PC-9 (cell line): ENCODE measurements at regions not wholly inside any gene's neighbourhood (a gene's known extent, or its start where the extent isn't known, plus 50 kb on each side); places are given as distances from the start of the nearest gene placed in this dataset.

Source experiments
- EZH2 ChIP-seq: fragments of 200-600 bp; sonication (generic); IDR thresholded peaks from 2 replicates; pipeline ENCODE4 v1.8.0; 2017; ENCODE audit warnings: antibody characterized with exemption, low read depth
- TF ChIP-seq, protein P1 (sequence below): fragments of 200-600 bp; sonication (generic); conservative IDR thresholded peaks from 2 replicates; pipeline ENCODE4 v1.6.1; 2017; ENCODE audit warnings: mixed run types, antibody characterized with exemption, mild to moderate bottlenecking, moderate library complexity

DNA sequence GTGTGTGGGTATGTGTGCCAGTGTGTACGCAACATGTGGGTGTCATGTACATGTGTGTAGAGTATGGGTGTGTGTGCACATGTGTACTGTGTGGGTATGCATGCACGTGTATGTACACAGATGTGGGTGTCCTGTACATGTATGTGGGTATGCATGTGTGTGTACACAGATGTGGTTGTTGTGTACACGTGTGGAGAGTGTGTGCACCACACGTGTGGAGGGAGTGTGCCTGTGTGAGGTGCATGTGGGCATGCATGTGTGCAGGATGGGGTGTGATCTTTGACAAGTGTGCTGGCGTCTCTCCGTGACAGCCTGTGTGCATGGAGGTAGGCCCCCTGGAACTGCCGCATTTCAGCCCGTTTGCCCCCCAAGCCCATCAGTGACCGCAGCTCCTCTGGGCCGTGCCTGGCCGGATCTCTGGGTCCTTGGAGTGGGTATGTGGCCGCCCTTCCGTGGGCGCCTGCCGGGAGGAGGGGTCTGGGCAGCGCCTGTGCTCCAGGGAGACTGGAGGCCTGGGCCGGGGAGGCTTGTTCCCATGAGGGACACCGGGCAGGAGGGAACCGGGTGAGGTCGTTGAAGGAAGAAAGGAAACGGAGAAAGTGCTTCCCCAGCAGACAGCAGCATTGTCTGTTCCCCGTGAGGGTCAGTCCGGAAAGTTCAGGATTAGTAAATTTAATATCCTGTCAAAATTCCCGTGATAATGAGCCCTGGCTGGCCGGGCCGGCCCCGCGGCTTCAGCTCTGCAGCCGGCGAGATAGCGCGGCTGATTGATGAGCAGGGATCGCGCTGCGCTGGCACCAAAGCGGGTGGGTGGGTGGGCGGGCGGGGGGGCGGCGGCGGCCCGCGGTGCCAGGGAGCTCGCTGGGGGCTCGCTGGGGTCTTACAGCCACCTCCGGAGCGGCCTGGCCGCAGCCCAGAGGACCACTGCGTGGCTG, 91.1 kb upstream of the SOX1 start:
- TF ChIP-seq EZH2, result no peak
- TF ChIP-seq, protein P1, sequence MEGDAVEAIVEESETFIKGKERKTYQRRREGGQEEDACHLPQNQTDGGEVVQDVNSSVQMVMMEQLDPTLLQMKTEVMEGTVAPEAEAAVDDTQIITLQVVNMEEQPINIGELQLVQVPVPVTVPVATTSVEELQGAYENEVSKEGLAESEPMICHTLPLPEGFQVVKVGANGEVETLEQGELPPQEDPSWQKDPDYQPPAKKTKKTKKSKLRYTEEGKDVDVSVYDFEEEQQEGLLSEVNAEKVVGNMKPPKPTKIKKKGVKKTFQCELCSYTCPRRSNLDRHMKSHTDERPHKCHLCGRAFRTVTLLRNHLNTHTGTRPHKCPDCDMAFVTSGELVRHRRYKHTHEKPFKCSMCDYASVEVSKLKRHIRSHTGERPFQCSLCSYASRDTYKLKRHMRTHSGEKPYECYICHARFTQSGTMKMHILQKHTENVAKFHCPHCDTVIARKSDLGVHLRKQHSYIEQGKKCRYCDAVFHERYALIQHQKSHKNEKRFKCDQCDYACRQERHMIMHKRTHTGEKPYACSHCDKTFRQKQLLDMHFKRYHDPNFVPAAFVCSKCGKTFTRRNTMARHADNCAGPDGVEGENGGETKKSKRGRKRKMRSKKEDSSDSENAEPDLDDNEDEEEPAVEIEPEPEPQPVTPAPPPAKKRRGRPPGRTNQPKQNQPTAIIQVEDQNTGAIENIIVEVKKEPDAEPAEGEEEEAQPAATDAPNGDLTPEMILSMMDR, result no peak
